ENCODE measurements at regions not wholly inside any gene's neighbourhood (a gene's known extent, or its start where the extent isn't known, plus 50 kb on each side); places are given as distances from the start of the nearest gene placed in this dataset.

DNA sequence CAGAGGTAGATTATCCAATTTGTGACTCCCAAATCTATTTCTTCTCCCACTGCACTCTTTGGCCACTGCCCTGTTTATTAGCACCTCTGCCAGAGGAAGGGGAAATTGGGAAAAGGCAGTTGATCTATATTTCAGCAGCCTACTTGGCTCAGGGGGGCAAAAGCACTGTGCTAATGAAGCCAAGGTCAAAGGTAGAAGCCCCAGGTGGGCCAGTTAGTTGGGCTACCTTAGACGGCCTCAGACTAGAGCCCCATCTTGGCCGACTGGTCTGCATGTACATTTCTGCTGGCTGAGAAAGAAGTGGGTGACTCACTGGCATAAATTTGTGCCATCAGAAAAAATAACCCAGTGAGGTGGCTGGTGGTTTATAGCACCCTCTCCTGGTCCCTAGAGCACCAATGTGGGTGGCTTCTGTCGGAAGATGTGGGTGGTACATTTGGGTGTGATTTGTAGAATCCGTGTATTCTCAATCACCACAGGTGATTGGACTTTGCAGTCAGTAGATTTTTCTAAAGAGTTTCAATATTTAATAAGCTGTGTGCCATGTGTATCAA, 293.3 kb upstream of the MKI67 start:
- no peak for DNase-seq (ENCODE audit: low read depth in 2 of 3, low spot score in 1 of 3)

DNA sequence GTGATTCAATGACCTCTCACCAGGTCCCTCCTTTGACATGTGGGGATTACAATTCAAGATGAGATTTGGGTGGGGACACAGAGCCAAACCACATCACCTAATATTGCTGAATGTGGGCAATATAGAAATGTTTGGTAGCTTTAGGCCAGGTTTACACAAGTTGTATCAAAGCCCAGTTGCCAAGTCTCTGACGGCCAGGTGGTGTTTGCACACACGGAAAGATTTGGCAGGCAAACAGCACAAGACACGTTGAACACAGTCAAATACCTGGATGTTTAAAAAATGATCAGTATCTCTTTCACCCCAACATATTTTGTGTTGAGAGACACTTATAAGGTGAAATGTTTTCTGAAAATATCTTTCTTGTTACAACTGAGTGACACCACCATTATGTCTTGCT, 294.4 kb upstream of the MKI67 start:
- DNase-seq (ENCODE audit: low read depth in 2 of 3, low spot score in 1 of 3): no peak

DNA sequence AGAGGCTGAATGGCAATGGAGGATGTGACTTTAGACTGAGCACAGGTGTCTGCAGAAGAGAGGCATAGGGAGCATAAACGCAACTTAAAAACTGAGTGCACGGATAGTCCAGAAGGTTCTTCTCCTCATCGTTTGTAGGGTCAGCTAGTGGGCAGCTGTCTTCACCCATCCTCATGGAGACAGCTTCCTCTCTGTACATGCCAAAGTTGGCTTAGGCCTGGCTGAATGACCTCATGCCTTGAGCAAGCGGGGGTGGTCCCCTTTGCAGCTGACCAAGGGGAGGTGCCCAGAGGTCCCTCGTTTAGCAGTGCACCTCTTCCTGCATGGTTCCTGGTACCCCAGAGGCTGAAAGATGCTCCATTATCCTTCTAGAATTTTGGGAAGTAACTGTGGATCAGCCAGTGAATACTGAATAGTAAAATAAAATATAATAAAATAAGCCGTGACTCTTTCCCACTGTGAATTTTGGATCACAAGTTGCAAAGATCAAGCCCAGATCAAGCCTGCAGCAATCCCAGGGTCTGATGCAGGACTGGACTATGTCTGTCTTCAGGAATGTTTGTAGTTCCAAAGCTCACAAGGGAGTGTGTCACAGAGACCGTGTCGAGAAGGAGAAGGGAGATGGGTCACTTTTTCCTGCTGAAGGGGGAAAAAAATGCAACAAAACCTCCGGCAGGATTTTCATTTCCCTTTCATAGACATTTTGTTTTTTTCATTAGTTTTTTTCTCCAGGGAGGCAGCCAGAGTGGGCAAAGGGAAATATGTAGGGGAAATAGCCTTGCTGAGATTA, 295.3 kb upstream of the MKI67 start:
- DNase-seq (ENCODE audit: low read depth in 2 of 3, low spot score in 1 of 3): no peak

DNA sequence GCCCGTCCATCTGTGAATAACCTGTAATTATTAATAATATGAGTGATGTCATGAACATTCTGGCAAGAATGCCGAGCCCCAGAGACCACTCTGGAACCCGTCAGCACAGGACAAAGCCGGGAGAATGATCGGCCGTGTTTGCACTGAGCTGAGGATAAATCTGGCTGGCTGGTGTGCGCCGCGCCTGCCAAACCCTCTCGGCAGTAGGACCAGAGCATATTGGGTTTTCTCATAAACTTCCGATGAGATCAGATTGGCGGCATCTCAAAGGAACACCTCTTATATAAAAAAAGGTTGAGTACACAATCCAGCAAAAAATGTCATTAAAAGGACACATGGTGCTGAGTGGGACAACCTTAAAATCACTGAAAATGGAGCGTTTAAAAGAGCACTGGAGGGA, 296.0 kb upstream of the MKI67 start:
- DNase-seq (ENCODE audit: low read depth in 2 of 3, low spot score in 1 of 3): no peak

DNA sequence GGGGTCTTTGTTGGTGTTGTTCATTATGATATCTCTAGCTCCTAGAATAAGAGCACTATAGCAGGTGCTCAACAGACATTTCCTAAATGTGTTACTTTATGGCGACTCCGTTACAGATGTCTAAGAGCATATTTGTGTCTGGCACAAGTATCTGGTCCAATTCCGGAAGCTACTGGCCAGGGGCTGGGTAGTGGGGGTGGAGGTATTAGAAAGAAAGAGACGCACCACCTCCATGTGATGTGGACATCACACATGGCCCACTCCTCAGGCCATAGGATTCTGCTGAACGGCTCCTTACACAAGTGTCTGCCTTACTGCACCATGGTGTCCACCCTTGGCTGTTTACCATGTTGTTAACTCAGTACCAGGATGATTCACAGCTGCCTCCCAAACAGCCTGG, 296.8 kb upstream of the MKI67 start:
- DNase-seq (ENCODE audit: low read depth in 2 of 3, low spot score in 1 of 3): no peak

DNA sequence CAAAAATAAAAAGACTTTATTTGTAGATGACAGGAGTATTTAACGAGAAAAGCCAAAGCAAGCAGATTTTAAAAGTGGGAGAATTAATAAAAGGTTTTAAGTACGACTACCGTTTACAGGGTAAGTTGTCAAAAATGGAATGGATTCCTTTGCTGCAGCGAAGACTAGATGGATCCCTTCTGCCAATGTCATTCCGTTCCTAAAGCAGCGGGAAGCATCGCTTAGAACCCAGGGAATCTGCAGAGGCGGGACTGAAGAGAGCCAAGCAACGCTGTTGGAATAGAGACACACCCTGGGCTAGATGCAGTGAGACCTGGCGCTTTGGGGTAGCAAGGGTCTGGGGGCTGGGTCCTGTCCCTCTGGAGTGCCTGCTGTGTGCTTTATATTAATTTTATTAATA, 303.1 kb upstream of the MKI67 start:
- DNase-seq (ENCODE audit: low read depth in 2 of 3, low spot score in 1 of 3): no peak

DNA sequence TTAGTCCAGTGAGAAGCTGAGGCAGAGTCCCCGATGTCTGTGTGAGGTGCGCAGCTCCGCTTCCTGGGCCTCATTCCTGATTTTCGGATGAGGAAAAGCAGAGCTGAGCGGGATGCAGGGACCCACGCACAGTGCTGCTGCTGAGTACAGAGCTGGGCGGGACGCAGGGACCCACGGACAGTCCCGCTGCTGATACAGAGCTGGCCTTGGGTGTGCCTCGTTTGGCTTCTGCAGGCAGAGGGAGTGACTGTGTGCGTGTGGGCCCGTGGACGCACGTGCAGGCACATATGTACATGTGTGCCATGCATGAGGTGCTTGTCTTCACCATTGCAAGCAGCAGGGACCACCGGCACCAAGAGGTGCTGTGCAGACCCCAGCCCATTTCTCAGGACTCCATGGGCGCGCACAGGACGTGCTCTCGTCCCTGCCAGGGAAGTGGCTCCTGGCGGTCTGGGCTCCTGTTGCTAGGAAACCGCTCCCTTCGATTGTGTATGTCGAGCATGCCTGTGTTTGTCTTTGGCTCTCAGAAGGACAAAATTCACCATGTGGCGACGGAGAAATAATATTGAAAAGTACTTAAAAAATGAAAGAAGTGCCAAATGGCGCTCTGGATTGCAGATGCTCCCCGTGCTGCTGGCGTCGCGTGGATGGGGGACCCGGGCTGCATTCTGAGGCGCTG, 303.8 kb upstream of the MKI67 start:
- DNase-seq (ENCODE audit: low read depth in 2 of 3, low spot score in 1 of 3): no peak

DNA sequence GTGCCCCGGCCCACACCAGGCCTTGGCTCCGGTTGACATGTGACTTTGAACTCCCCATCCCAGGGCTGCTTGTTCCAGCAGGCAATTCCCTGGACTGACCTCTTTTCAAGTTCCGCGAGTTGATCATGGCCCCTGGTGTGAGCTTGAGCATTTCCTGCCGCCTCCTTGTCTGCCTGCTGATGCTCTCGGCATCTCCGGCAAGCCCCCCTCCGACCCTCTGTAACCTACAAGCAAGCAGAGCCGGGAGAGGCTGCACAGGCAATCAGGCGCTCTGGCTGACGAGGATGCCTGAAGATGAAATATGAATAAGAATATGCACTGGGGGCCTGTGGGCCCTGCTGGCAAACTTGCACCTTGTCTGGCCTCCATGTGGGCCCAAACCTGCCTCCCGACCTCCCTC, 304.9 kb upstream of the MKI67 start:
- DNase-seq (ENCODE audit: low read depth in 2 of 3, low spot score in 1 of 3): no peak

DNA sequence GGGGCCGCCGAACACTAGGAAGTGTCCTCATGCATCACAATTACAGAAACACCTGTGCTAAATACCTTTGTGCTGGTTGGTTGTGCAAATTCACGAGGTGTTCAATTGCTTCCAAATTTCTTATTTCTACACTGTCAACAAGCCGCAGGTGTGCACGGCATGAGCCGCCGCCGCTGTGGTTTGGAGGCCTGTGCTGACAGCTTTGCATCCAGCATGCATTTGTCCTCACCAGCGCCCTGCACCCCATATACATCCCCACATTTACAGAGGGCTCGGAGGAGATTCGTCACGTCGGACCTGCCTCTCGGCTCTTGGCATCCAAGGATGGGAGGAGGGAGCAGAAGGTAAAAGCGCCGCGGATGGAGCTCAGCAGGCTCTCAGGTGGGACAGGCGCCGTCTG, 305.3 kb upstream of the MKI67 start:
- DNase-seq (ENCODE audit: low read depth in 2 of 3, low spot score in 1 of 3): no peak

DNA sequence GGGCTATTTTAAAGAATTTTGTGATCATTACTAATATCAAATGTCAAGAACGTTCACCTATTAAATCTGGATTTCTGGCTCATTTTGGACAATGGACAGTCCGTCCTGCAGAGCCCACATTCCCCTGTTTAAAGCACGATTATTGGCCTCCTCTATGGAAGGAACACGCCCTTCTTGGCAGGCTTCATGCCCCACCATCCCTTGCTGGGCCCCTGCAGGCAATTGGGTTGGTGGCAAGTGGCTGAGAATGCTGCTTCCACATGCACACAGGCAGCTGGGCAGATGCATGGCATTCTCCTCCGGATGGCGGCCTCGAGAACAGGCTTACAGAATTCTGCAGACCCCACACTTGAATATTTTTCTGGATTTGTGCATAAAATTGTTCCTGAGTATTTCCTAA, 305.8 kb upstream of the MKI67 start:
- DNase-seq (ENCODE audit: low read depth in 2 of 3, low spot score in 1 of 3): no peak

DNA sequence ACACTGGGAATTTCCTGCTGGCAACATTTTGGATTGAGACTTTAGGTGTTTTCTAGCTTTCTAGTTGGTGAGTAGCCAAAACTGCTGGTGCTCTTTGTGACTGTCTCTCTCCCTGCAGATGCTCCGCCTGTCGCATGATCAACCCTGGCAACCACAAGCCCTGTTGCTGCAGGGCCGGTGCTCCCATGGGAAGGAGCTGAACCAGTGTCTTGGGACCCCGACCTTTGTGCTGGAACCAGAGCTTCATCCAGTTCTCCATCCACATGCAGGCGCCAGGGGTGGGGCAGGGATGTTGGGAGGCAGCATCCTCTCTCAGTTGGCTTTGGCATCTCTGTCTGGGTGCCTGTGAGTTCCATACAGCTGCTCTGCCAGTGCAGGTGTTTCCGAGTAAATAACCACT, 306.2 kb upstream of the MKI67 start:
- DNase-seq (ENCODE audit: low read depth in 2 of 3, low spot score in 1 of 3): no peak

DNA sequence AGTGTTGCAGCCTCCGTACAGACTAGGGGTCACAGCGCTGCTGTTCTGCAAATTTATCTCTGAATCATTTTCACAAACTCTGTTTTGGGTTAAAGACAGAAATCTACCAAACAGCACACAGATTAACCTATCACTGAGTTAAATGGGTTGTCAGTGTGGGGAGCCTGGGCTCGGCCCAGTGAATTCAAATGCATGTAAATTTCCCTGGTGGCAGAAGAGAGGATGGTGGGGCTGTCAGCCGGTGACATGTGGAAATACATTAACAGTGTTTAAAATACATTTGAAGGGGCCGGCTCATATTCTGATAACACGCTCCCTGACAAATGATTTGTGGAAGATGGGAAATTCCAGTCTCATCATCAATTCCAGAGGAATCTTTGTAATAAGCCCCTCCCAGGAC, 309.6 kb upstream of the MKI67 start:
- DNase-seq (ENCODE audit: low read depth in 2 of 3, low spot score in 1 of 3): no peak

DNA sequence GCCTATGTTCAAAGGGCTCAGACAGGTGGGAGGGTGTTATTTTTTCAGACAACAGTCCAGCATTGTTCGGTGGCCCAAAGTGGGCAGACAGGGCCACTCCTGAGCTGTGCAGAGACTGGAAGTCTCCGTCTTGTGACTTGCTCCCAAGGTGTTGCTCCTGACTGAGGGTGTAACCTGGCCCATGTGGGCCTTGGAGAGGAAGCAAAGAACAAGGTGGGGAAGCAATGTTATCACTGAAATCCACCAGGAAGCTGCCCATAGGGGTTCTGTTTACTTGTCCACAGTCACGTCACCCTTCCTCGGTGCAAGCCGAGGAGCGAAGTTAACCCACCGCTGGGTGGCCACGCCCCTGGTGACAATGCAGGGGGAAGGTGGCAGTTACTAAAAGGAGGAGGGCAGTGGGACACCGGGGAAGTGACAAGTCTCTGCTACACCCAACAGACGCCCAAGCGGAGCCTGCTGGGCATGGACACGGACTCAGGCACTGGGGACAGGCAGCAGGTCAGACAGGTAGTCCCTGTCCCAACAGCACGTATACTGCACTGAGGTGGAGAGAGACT, 311.6 kb upstream of the MKI67 start:
- no peak for DNase-seq (ENCODE audit: low read depth in 2 of 3, low spot score in 1 of 3)

DNA sequence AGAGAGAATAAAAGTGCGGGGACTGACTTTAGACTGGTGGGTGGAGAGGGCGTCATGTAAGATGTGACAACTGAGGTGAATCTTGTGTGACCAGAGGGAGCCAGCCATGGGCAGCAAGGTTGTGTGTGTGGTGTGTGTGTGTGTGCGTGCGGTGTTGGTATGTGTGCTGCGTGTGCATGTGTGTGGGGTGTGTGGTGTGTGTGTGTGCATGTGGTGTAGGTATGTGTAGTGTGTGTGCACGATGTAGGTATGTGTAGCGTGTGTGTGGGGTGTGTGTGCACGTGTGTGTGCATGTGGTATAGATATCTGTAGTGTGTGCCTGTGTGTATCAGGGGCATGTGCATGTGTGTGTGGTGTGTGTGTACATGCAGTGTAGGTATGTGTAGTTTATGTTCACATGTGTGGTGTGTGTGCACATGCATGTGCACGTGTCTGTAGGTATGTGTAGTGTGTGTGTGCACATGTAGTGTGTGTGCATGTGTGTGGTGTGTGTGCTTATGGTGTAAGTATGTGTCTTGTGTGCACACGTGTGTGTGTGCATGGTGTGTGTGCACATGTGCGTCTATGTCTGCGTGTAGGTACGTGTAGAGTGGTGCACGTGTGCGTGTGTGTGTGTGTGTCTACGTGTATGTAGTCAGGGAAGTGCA, 312.3 kb upstream of the MKI67 start:
- no peak for DNase-seq (ENCODE audit: low read depth in 2 of 3, low spot score in 1 of 3)

DNA sequence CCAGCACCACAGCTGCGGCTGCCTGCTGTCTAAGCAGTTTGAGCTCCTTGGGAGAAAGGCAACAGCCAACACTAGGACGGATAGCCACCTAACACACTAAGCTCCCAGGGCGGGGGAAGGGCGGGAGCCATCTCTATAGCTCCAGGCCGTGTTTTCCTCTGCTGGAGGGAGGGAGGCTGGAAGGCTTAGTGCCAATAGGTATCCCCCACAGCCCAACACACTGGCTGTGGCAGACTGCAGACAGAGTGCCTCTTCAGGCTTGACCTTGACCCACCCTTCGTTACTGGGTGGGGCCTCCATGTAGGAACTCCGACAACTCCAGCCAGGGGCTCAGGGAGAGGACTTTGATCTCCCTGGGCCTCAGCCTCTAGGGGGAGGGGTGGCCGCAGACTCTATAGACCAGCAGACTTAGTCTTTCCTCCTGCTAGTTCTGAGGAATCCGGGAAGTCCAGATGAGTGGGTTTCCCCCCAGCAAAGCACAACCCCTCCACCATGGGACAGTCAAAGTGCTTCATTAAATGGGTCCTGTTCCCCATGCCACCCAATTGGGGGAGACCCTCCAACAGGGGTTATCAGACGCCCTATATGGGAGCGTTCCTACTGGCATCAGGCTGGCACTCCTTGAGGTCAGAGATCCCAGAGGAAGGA, 314.4 kb upstream of the MKI67 start:
- DNase-seq (ENCODE audit: low read depth in 2 of 3, low spot score in 1 of 3): no peak

DNA sequence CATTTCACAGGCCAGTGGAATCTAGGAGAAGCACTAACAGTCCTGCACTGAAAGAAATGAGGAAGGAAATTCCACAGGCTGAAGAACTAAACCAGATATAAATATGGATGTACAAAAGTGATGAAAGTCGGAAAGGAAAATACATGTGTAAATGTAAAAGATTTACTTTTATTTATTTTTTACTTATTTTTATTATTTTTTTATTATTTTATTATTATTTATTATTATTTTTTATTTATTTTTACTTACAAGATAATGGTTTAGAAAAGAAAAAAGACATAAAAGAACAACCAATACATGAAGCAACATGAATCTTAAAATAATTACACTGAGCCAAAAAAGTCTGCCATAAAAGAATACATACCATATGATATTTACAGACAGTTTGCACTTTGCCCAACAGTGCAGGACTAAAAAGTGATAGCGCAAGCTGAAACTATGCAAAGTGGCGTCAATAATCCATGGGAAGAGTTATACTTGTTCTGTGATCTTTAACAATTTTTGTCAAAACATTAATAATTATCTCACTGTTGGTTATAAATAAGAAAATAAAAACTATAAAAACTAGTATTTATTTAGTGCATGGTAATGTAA, 317.8 kb upstream of the MKI67 start:
- no peak for DNase-seq (ENCODE audit: low read depth in 2 of 3, low spot score in 1 of 3)

DNA sequence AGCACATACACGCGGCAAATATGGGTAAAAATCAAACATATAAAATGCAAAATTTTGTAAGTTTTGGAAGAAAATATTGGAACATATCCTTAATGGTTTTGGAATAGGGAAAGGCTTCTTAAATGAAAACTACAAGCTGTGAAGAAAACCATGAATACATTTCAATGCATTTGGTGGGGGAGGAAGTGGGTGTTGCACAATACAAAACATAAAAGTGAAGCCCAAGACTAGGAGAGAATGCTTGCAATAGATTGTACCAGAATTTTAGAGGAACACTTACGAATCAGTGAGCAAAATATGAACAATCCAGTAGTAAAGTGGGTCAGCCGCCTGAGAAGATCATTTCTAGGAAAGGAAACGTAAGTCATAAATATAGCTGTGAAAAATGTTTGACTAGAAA, 322.6 kb upstream of the MKI67 start:
- no peak for DNase-seq (ENCODE audit: low read depth in 2 of 3, low spot score in 1 of 3)

DNA sequence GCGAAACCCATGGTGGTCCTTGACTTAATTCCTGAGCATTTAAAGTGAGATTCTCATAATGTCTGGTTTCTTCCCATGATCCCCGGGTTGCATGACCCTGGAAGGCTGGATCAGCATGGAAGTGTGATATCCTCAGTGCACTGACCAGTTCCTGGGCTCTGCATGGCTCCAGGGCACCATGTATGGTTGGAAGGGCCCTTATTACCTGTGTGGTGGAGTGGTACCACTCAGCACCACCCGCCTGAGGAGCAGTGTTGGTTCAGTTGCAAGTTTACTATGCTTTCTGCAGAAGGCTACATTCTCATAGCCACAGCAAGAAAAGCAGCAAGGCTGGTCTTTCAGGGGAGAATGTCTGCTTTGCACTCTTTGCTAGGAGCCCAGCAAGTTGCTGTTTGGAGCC, 325.7 kb upstream of the MKI67 start:
- no peak for DNase-seq (ENCODE audit: low read depth in 2 of 3, low spot score in 1 of 3)

DNA sequence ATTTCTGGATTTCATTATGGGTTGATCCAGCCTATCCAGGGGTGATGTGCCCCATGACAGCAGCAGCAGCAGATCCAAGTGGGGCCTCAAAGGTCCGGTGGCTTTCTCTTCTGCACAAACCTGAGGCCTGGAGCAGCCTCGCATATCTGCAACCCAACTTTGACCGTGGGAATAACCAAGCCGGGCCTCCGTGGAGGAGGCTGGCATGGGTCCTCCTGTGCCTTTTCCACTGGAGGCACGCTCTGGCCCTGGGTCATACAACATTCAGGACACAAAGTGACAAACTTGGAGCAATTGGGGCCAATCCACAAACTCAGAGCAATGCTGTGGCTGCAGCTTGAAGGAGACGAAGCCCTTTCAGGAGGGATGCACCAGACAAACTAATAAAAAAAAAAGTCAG, 330.0 kb upstream of the MKI67 start:
- DNase-seq (ENCODE audit: low read depth in 2 of 3, low spot score in 1 of 3): no peak

DNA sequence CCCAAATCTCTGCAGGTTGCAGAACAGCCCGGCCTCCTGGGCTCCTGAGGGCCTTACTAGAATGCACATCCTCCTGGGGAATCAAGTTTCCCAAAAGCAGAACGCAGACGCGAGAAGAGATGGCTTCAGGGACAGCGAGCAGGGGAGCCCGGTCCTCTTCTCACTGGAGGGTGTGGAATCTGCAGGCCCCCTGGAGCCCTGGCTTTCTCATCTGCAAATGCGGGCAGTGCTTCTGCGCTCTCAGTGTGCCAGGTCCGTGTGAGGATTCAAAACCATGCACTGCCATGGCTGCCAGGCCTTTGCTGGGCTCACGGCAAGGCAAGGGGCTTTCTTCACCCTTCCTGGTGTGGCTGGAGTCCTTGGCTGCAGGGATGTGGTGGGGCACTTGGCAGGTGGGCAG, 330.9 kb upstream of the MKI67 start:
- no peak for DNase-seq (ENCODE audit: low read depth in 2 of 3, low spot score in 1 of 3)

DNA sequence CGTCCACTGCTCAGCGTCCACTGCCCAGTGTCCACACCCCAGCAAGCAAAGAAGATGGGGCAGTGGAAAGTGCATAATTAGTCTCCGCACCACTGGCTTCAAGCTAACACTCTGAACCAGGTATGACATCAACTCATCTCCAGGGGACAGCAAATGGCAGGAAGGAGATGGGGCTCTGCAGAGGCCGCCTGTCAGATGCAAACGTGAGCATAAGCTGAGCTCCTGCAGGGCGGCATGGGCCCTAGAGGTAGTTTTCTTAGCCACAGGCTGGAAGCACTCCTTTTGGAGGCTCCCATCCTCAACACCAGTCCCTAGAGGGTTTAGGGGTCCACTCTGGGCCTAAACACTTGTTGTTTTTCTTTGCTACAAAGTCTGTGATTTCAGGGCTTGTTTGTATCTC, 335.8 kb upstream of the MKI67 start:
- no peak for DNase-seq (ENCODE audit: low read depth in 2 of 3, low spot score in 1 of 3)
